H9 (cell line): ENCODE measurements at regions not wholly inside any gene's neighbourhood (a gene's known extent, or its start where the extent isn't known, plus 50 kb on each side); places are given as distances from the start of the nearest gene placed in this dataset.

Source experiments
- DNase-seq: peaks from one replicate; pipeline ENCODE4 v3.0.0-alpha.2; 2017
- H2AFZ ChIP-seq: one replicate; pipeline ENCODE4 v1.6.1; 2013; ENCODE audit warnings: mild to moderate bottlenecking, low read length, control low read depth, moderate library complexity
- H2AK5ac ChIP-seq: 2 replicates; pipeline ENCODE4 v1.6.1; 2013; ENCODE audit warnings: low read length, control low read depth, mixed read lengths; ENCODE audit not compliant: insufficient read length
- H2BK120ac ChIP-seq: one replicate; pipeline ENCODE4 v1.6.1; 2013; ENCODE audit warnings: low read depth, mild to moderate bottlenecking, low read length, control low read depth, inconsistent platforms; ENCODE audit not compliant: poor library complexity, severe bottlenecking
- H2BK12ac ChIP-seq: 2 replicates; pipeline ENCODE4 v1.6.1; 2013; ENCODE audit warnings: low read length, control low read depth, mixed read lengths, low read depth; ENCODE audit not compliant: insufficient read length
- H2BK15ac ChIP-seq: 2 replicates; pipeline ENCODE4 v1.6.1; 2013; ENCODE audit warnings: low read depth, low read length, control low read depth
- H2BK20ac ChIP-seq: one replicate; pipeline ENCODE4 v1.6.1; 2013; ENCODE audit warnings: low read depth, mild to moderate bottlenecking, low read length, control low read depth, inconsistent platforms; ENCODE audit not compliant: poor library complexity, severe bottlenecking
- H2BK5ac ChIP-seq: 2 replicates; pipeline ENCODE4 v1.6.1; 2013; ENCODE audit warnings: low read length, control low read depth, mixed read lengths; ENCODE audit not compliant: insufficient read length
- H3K14ac ChIP-seq: 2 replicates; pipeline ENCODE4 v1.6.1; 2013; ENCODE audit warnings: low read length, control low read depth; ENCODE audit not compliant: insufficient read depth
- H3K18ac ChIP-seq: 2 replicates; pipeline ENCODE4 v1.6.1; 2013; ENCODE audit warnings: low read depth, mild to moderate bottlenecking, mixed read lengths, low read length, control low read depth; ENCODE audit not compliant: insufficient read length
- H3K23ac ChIP-seq: 2 replicates; pipeline ENCODE4 v1.6.1; 2013; ENCODE audit warnings: low read length, control low read depth, mixed read lengths, low read depth; ENCODE audit not compliant: insufficient read length
- H3K23me2 ChIP-seq: 2 replicates; pipeline ENCODE4 v1.6.1; 2013; ENCODE audit warnings: low read depth, mild to moderate bottlenecking, mixed read lengths, low read length, control low read depth; ENCODE audit not compliant: insufficient read length, poor library complexity, severe bottlenecking
- H3K27ac ChIP-seq: 2 replicates; pipeline ENCODE4 v1.5.1; 2013; ENCODE audit warnings: low read length, control low read depth, mixed read lengths, low read depth; ENCODE audit not compliant: insufficient read length
- H3K27me3 ChIP-seq: 2 replicates; pipeline ENCODE4 v1.6.1; 2013; ENCODE audit warnings: low read length, control low read depth, inconsistent platforms; ENCODE audit not compliant: insufficient read depth
- H3K4ac ChIP-seq: 2 replicates; pipeline ENCODE4 v1.6.1; 2013; ENCODE audit warnings: low read depth, mild to moderate bottlenecking, control low read depth, inconsistent platforms, low read length, moderate library complexity
- H3K4me1 ChIP-seq: 2 replicates; pipeline ENCODE4 v1.6.1; 2013; ENCODE audit warnings: low read length, control low read depth, inconsistent platforms; ENCODE audit not compliant: insufficient read depth
- H3K4me2 ChIP-seq: 2 replicates; pipeline ENCODE4 v1.6.1; 2013; ENCODE audit warnings: low read length, control low read depth, mixed read lengths; ENCODE audit not compliant: insufficient read length, insufficient read depth
- H3K56ac ChIP-seq: 2 replicates; pipeline ENCODE4 v1.6.1; 2013; ENCODE audit warnings: low read depth, mild to moderate bottlenecking, mixed read lengths, low read length, control low read depth; ENCODE audit not compliant: insufficient read length
- H3K79me1 ChIP-seq: 2 replicates; pipeline ENCODE4 v1.6.1; 2013; ENCODE audit warnings: low read depth, mild to moderate bottlenecking, moderate library complexity, low read length, control low read depth, inconsistent platforms; ENCODE audit not compliant: insufficient read depth, poor library complexity, severe bottlenecking
- H3K79me2 ChIP-seq: 2 replicates; pipeline ENCODE4 v1.6.1; 2013; ENCODE audit warnings: low read length, control low read depth, inconsistent platforms; ENCODE audit not compliant: insufficient read depth
- H3K9ac ChIP-seq: 2 replicates; pipeline ENCODE4 v1.6.1; 2013; ENCODE audit warnings: low read length, control low read depth, mixed read lengths; ENCODE audit not compliant: insufficient read length; ENCODE audit errors: extremely low read depth
- H3K9me3 ChIP-seq: one replicate; pipeline ENCODE4 v1.6.1; 2013; ENCODE audit warnings: low read depth, low read length, inconsistent platforms; ENCODE audit not compliant: control insufficient read depth
- H3T11ph ChIP-seq: one replicate; pipeline ENCODE4 v1.6.1; 2013; ENCODE audit warnings: mild to moderate bottlenecking, low read length, control low read depth, inconsistent platforms
- H4K20me1 ChIP-seq: one replicate; pipeline ENCODE4 v1.6.1; 2013; ENCODE audit not compliant: control insufficient read depth, insufficient read length, insufficient read depth
- H4K5ac ChIP-seq: 2 replicates; pipeline ENCODE4 v1.6.1; 2013; ENCODE audit warnings: low read depth, mild to moderate bottlenecking, mixed read lengths, low read length, control low read depth; ENCODE audit not compliant: insufficient read length
- H4K8ac ChIP-seq: replicated peaks from 2 replicates; pipeline ENCODE4 v1.6.1; 2013; ENCODE audit warnings: low read length, control low read depth, mixed read lengths, low read depth; ENCODE audit not compliant: insufficient read length
- H4K91ac ChIP-seq: 2 replicates; pipeline ENCODE4 v1.6.1; 2013; ENCODE audit warnings: low read depth, mild to moderate bottlenecking, moderate library complexity, mixed read lengths, low read length, control low read depth; ENCODE audit not compliant: insufficient read length
- H3K27ac Mint-ChIP-seq, 3 experiments: 2 replicates in 2 of 3; 3 replicates in 1 of 3; pipeline ENCODE4 v1.8.0; 2020 to 2021; ENCODE audit warnings: mixed read lengths in 3 of 3, mild to moderate bottlenecking in 1 of 3, moderate library complexity in 1 of 3
- H3K27me3 Mint-ChIP-seq: 2 replicates; pipeline ENCODE4 v1.8.0; 2021; ENCODE audit warnings: low read depth, mild to moderate bottlenecking, moderate library complexity, mixed read lengths
- H3K36me3 Mint-ChIP-seq, 3 experiments: 2 replicates in 2 of 3; 3 replicates in 1 of 3; pipeline ENCODE4 v1.8.0; 2020 to 2021; ENCODE audit warnings: low read depth in 3 of 3, mixed read lengths in 3 of 3; ENCODE audit not compliant: insufficient read depth in 1 of 3
- H3K4me1 Mint-ChIP-seq, 2 experiments: 2 replicates each; pipeline ENCODE4 v1.8.0; 2020; ENCODE audit warnings: mixed read lengths in 2 of 2
- H3K4me3 Mint-ChIP-seq, 2 experiments: 2 replicates in 1 of 2; 3 replicates in 1 of 2; pipeline ENCODE4 v1.8.0; 2020 to 2021; ENCODE audit warnings: mild to moderate bottlenecking in 2 of 2, mixed read lengths in 2 of 2, moderate library complexity in 1 of 2
- H3K9me3 Mint-ChIP-seq, 2 experiments: 2 replicates in 1 of 2; 3 replicates in 1 of 2; pipeline ENCODE4 v1.8.0; 2020; ENCODE audit warnings: mild to moderate bottlenecking in 2 of 2, mixed read lengths in 2 of 2, moderate library complexity in 1 of 2
- CTCF ChIP-seq: fragments of 200-600 bp; sonication (generic); conservative IDR thresholded peaks from 3 replicates; pipeline ENCODE4 v1.8.0; 2021; ENCODE audit warnings: antibody characterized with exemption, mild to moderate bottlenecking

DNA sequence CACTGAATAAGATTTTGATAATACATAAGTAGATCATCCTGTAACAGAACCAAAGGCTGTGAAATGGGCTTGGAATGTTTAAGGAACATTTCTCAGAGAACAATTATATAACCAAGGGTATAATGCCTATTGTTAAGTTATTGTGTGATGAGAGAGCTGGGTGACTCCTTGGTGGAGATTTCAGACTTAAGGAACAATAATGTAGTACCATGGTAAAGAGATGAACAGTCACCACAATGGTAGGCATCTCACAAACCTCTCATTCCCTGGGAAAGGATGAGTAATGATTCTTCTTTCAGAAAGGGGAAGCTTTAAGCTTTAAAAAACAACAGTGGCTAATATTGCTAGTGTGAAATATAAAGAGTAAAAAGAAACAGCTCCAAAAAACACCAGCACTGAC is 147.4 kb downstream of the TRIM36 start:
- Histone ChIP-seq H3K27ac (no peak overlapping the region), H2BK15ac (no peak overlapping the region), H3K9ac (no peak overlapping the region), H3K23ac (no peak overlapping the region), H3K4me2 (no peak overlapping the region), H2BK20ac (no peak overlapping the region), H4K20me1 (no peaks in the 10 kb centered on the region), H4K91ac (no peak overlapping the region), H2BK5ac (no peak overlapping the region), H3K79me1 (no peaks in the 10 kb centered on the region), H3K23me2 (no peaks in the 10 kb centered on the region), H3T11ph (no peak overlapping the region), H3K4ac (no peak overlapping the region), H3K14ac (no peak overlapping the region), H3K4me1 (no peaks in the 10 kb centered on the region), H3K79me2 (no peaks in the 10 kb centered on the region), H3K9me3 (no peaks in the 10 kb centered on the region), H4K8ac (no peak overlapping the region), H2AK5ac (no peak overlapping the region), H2AFZ (no peak overlapping the region), H4K5ac (no peak overlapping the region), H3K18ac (no peak overlapping the region), H3K56ac (no peak overlapping the region), H2BK120ac (no peak overlapping the region), H3K27me3 (no peaks in the 10 kb centered on the region), H2BK12ac (no peak overlapping the region)
- no peak for DNase-seq
- Mint-ChIP-seq H3K27ac (no peak overlapping the region), H3K4me1 (no peaks in the 10 kb centered on the region), H3K27me3 (peaks cover 6% of the 10 kb centered on the region; the same call in 1 of the 2 replicates), H3K36me3 (peaks cover 0 to 6% (median 1%) of the 10 kb centered on the region in 3 experiments; a peak in 3 of 7 replicates), H3K9me3 (peaks cover 4 to 7% of the 10 kb centered on the region in 2 experiments; a peak in 4 of 5 replicates), H3K4me3 (no peak overlapping the region)
- no peak for TF ChIP-seq CTCF
